ENCODE measurements at regions not wholly inside any gene's neighbourhood (a gene's known extent, or its start where the extent isn't known, plus 50 kb on each side); places are given as distances from the start of the nearest gene placed in this dataset.

DNA sequence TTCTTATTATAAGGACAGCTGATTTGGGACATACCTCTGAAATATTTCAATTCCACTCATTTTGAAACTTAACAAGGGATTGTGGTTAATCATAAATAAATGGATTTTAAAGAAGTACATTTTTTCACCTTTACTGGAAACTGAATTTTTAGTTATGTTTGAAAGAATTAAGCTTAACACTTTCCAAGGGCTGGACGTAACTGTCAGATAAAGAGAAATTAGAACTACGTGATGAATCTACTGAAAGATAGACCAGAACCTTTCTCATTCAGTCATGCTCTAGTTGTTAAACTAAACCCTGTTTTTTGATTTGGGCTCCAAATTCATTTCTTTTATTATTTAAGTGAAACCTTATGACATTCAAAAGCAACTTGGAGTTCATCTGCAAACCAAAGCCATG lies 1892.1 kb upstream of the SEL1L start:
- Histone ChIP-seq H3K9me3 (no peaks in the 10 kb centered on the region), H3K36me3 (no peaks in the 10 kb centered on the region), H3K4me3 (no peak overlapping the region), H3K4me1 (no peaks in the 10 kb centered on the region), H3K27me3 (no peaks in the 10 kb centered on the region), H3K27ac (no peak overlapping the region)
- DNase-seq (ENCODE audit: extremely low spot score in 2 of 2) = no peak
- TF ChIP-seq POLR2A (IDR thresholded peaks at IDR 0.05) (no peak), POLR2AphosphoS5 (IDR thresholded peaks at IDR 0.05; ENCODE audit: insufficient read depth in 1 of 2, low read depth in 1 of 2) (no peak)
- TF ChIP-seq, protein P1, sequence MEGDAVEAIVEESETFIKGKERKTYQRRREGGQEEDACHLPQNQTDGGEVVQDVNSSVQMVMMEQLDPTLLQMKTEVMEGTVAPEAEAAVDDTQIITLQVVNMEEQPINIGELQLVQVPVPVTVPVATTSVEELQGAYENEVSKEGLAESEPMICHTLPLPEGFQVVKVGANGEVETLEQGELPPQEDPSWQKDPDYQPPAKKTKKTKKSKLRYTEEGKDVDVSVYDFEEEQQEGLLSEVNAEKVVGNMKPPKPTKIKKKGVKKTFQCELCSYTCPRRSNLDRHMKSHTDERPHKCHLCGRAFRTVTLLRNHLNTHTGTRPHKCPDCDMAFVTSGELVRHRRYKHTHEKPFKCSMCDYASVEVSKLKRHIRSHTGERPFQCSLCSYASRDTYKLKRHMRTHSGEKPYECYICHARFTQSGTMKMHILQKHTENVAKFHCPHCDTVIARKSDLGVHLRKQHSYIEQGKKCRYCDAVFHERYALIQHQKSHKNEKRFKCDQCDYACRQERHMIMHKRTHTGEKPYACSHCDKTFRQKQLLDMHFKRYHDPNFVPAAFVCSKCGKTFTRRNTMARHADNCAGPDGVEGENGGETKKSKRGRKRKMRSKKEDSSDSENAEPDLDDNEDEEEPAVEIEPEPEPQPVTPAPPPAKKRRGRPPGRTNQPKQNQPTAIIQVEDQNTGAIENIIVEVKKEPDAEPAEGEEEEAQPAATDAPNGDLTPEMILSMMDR (IDR thresholded peaks at IDR 0.05) = no peak
- intact Hi-C loops (cut with DNase I) = no loop called here

DNA sequence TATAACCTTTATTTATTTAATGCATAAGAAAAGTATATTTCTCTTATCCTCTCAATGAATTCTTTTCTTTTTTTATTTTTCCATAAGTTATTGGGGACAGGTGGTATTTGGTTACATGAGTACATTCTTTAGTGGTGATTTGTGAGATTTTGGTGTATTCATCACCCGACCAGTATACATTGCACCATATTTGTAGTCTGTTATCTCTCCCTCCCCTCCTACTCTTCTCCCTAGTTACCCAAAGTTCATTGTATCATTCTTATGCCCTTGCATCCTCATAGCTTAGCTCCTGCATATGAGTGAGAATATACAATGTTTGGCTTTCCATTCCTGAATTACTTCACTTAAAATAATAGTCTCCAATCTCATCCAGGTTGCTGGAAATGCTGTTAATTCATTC lies 1900.0 kb upstream of the SEL1L start:
- DNase-seq (ENCODE audit: extremely low spot score in 2 of 2) = no peak
- intact Hi-C loops (cut with DNase I) = no loop called here
- no peaks in the 10 kb centered on the region for H3K4me1 ChIP-seq
- H3K9me3 ChIP-seq = no peaks in the 10 kb centered on the region
- no peak overlapping the region for H3K27ac ChIP-seq
- H3K27me3 ChIP-seq = no peaks in the 10 kb centered on the region
- no peaks in the 10 kb centered on the region for H3K36me3 ChIP-seq
- TF ChIP-seq POLR2A (IDR thresholded peaks at IDR 0.05) (no peak), POLR2AphosphoS5 (IDR thresholded peaks at IDR 0.05; ENCODE audit: insufficient read depth in 1 of 2, low read depth in 1 of 2) (no peak)
- TF ChIP-seq, protein P1 (IDR thresholded peaks at IDR 0.05) = no peak
- no peak overlapping the region for H3K4me3 ChIP-seq

DNA sequence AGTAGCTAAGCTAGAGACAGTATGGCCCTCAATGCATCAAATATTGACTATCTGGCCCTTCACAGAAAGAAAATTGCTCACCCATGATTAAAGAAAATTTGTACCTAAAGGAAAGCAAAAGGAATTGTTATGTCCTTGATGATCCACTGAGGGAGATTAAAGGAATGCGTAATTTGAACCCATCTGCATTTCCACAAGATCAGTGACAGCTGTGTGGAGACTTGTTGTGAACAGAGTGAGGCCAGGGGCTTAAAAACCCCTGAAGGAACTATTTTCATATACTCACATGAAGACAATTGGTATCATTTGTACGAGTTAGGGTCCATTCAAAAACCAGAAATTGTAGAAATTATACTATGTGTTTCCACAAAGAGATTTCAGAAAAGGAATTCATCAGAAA lies 1908.1 kb upstream of the SEL1L start:
- no peaks in the 10 kb centered on the region for H3K36me3 ChIP-seq
- DNase-seq (ENCODE audit: extremely low spot score in 2 of 2) = no peak
- TF ChIP-seq POLR2AphosphoS5 (IDR thresholded peaks at IDR 0.05; ENCODE audit: insufficient read depth in 1 of 2, low read depth in 1 of 2) (no peak), POLR2A (IDR thresholded peaks at IDR 0.05) (no peak)
- TF ChIP-seq, protein P1 (IDR thresholded peaks at IDR 0.05) = no peak
- H3K4me3 ChIP-seq = no peak overlapping the region
- no peak overlapping the region for H3K27ac ChIP-seq
- intact Hi-C loops (cut with DNase I) = no loop called here
- no peaks in the 10 kb centered on the region for H3K4me1 ChIP-seq
- H3K27me3 ChIP-seq = no peaks in the 10 kb centered on the region
- no peaks in the 10 kb centered on the region for H3K9me3 ChIP-seq

DNA sequence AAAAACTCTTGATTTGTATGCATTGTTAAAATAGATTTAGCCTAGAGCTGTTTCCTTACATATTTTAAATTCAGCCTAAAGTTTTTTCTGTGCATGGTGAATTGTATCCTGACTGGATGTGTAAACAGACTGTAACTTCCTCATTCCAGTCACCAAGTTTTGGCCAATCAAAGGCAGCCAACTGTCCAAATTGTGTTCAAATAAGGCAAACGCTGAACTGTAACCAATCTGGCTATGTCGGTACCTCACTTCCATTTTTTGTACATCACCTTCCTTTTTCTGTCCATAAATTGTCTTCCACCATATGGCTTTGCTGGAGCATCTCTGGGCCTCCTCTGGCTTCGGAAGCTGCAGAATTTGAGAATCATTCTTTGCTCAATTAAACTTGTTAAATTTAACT lies 1921.9 kb upstream of the SEL1L start:
- no peak overlapping the region for H3K4me3 ChIP-seq
- H3K27me3 ChIP-seq = no peaks in the 10 kb centered on the region
- intact Hi-C loops (cut with DNase I) = no loop called here
- peaks cover 6% of the 10 kb centered on the region for H3K9me3 ChIP-seq
- H3K4me1 ChIP-seq = no peaks in the 10 kb centered on the region
- DNase-seq (ENCODE audit: extremely low spot score in 2 of 2) = no peak
- H3K36me3 ChIP-seq = no peaks in the 10 kb centered on the region
- TF ChIP-seq, protein P1 (IDR thresholded peaks at IDR 0.05) = no peak
- no peak for TF ChIP-seq POLR2A (IDR thresholded peaks at IDR 0.05)
- no peak overlapping the region for H3K27ac ChIP-seq

DNA sequence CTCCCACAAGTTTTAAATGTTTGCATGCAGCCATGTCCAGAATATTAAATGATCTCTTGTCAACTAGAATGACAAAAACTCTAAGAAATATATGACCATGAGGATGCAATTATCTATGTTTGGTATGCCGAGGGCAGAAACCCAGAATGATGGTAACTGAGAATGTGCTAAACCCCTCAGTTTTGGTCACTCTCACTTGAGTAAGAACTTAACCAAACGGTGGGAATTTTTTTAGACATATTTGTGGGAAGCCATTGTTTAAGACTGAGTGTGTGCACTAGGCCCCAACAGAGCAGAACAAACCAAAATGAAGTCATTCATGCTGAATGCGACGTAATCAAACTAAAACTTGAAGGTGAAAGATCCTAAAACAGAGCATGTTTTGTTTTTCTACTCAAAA lies 1927.9 kb upstream of the SEL1L start:
- no peaks in the 10 kb centered on the region for H3K27me3 ChIP-seq
- H3K36me3 ChIP-seq = no peaks in the 10 kb centered on the region
- DNase-seq (ENCODE audit: extremely low spot score in 2 of 2) = no peak
- no peak overlapping the region for H3K27ac ChIP-seq
- no peak overlapping the region for H3K4me3 ChIP-seq
- intact Hi-C loops (cut with DNase I) = no loop called here
- H3K9me3 ChIP-seq = peaks cover 6% of the 10 kb centered on the region
- H3K4me1 ChIP-seq = no peaks in the 10 kb centered on the region
- TF ChIP-seq POLR2A (IDR thresholded peaks at IDR 0.05) (no peak), POLR2AphosphoS5 (IDR thresholded peaks at IDR 0.05; ENCODE audit: insufficient read depth in 1 of 2, low read depth in 1 of 2) (no peak)
- TF ChIP-seq, protein P1 (IDR thresholded peaks at IDR 0.05) = no peak

All from vagina (tissue), 2 donors.